Osteoblast (primary cell): ENCODE measurements at regions not wholly inside any gene's neighbourhood (a gene's known extent, or its start where the extent isn't known, plus 50 kb on each side); places are given as distances from the start of the nearest gene placed in this dataset.

Experiments
- DNase-seq: peaks from one replicate; pipeline ENCODE4 v3.0.0; 2011; ENCODE audit warnings: low spot score, mixed read lengths; ENCODE audit not compliant: insufficient read length; ENCODE audit errors: missing footprints
- H2AFZ ChIP-seq: 2 replicates; pipeline ENCODE4 v1.6.0; 2011; ENCODE audit warnings: mild to moderate bottlenecking, low read length
- H3K27ac ChIP-seq: 2 replicates; pipeline ENCODE4 v1.5.1; 2011; ENCODE audit warnings: mild to moderate bottlenecking, low read depth, low read length, moderate library complexity
- H3K27me3 ChIP-seq: 2 replicates; pipeline ENCODE4 v1.6.0; 2012; ENCODE audit warnings: mild to moderate bottlenecking, control low read depth, inconsistent platforms, low read length, moderate library complexity; ENCODE audit not compliant: insufficient read depth
- H3K36me3 ChIP-seq: 2 replicates; pipeline ENCODE4 v1.5.1; 2011; ENCODE audit warnings: mild to moderate bottlenecking, low read length, control low read depth, moderate library complexity; ENCODE audit not compliant: insufficient read depth
- H3K4me1 ChIP-seq: 2 replicates; pipeline ENCODE4 v1.5.1; 2011; ENCODE audit warnings: mild to moderate bottlenecking, low read length, control low read depth, moderate library complexity; ENCODE audit not compliant: insufficient read depth
- H3K4me2 ChIP-seq: 2 replicates; pipeline ENCODE4 v1.6.0; 2011; ENCODE audit warnings: mild to moderate bottlenecking, low read length; ENCODE audit not compliant: insufficient read depth
- H3K4me3 ChIP-seq: fragments of 200-600 bp; sonication (generic); 3 replicates; pipeline ENCODE4 v1.5.1; 2012; ENCODE audit warnings: mild to moderate bottlenecking, low read length, inconsistent platforms; ENCODE audit not compliant: insufficient read depth
- H3K79me2 ChIP-seq: 2 replicates; pipeline ENCODE4 v1.6.0; 2012; ENCODE audit warnings: mild to moderate bottlenecking, low read length, control low read depth, inconsistent platforms; ENCODE audit not compliant: insufficient read depth
- H3K9me3 ChIP-seq: 2 replicates; pipeline ENCODE4 v1.5.1; 2011; ENCODE audit warnings: low read depth, low read length, control low read depth
- H4K20me1 ChIP-seq: 2 replicates; pipeline ENCODE4 v1.6.0; 2012; ENCODE audit warnings: mild to moderate bottlenecking, low read length, control low read depth; ENCODE audit not compliant: insufficient read depth
- TF ChIP-seq, protein P1 (sequence below): IDR thresholded peaks from 2 replicates; pipeline ENCODE4 v1.5.1; 2011; ENCODE audit warnings: mild to moderate bottlenecking, low read depth, low read length, moderate library complexity; ENCODE audit errors: extremely low read depth

DNA sequence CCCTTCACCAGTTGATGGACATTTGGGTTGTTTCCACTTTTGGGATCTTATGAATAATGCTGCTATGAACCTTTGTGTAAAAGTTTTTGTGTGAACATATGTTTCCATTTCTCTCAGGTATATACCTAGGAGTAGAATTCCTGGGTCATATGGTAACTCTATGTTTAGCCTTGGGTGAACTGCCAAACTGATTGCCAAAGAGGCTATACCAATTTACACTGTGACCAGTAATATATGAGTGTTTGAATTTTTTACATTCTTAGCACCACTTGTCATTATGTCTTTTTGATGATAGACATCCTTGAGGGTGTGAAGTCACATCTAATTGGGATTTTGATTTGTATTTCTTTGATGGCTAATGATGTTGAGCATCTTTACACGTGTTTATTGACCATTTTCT is 290.1 kb downstream of the DUSP10 start:
- Histone ChIP-seq H3K4me3 (no peak overlapping the region), H3K27me3 (no peaks in the 10 kb centered on the region), H3K27ac (no peak overlapping the region), H3K4me2 (no peak overlapping the region), H3K9me3 (no peaks in the 10 kb centered on the region), H2AFZ (no peak overlapping the region), H3K36me3 (no peaks in the 10 kb centered on the region), H4K20me1 (no peaks in the 10 kb centered on the region), H3K4me1 (no peaks in the 10 kb centered on the region), H3K79me2 (no peaks in the 10 kb centered on the region)
- DNase-seq, result no peak
- TF ChIP-seq, protein P1, sequence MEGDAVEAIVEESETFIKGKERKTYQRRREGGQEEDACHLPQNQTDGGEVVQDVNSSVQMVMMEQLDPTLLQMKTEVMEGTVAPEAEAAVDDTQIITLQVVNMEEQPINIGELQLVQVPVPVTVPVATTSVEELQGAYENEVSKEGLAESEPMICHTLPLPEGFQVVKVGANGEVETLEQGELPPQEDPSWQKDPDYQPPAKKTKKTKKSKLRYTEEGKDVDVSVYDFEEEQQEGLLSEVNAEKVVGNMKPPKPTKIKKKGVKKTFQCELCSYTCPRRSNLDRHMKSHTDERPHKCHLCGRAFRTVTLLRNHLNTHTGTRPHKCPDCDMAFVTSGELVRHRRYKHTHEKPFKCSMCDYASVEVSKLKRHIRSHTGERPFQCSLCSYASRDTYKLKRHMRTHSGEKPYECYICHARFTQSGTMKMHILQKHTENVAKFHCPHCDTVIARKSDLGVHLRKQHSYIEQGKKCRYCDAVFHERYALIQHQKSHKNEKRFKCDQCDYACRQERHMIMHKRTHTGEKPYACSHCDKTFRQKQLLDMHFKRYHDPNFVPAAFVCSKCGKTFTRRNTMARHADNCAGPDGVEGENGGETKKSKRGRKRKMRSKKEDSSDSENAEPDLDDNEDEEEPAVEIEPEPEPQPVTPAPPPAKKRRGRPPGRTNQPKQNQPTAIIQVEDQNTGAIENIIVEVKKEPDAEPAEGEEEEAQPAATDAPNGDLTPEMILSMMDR, result no peak

DNA sequence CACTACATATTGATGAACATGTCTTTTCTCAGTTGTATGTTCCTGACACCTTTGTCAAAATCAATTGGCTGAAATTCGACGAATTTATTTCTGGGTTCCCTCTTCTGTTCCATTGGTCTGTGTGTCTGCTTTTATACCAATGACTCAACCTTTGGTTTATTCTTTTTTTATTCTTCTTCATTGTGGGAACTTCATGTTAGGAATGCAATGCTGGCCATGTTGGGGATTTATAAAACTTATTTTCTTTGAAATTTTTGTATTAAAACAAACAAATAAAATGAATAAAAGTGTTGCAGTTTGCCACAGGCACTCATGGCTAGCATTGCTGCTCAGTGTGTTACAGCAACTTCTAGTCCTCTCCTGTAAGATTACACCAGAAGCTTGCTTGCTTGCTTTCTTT is 287.8 kb downstream of the DUSP10 start:
- TF ChIP-seq, protein P1, result no peak
- no peak overlapping the region for H2AFZ ChIP-seq
- no peaks in the 10 kb centered on the region for H3K9me3 ChIP-seq
- H3K27me3 ChIP-seq, result no peaks in the 10 kb centered on the region
- no peaks in the 10 kb centered on the region for H4K20me1 ChIP-seq
- peaks cover 9% of the 10 kb centered on the region for H3K4me1 ChIP-seq
- no peak for DNase-seq
- no peak overlapping the region for H3K4me3 ChIP-seq
- H3K27ac ChIP-seq, result no peak overlapping the region
- no peak overlapping the region for H3K4me2 ChIP-seq
- no peaks in the 10 kb centered on the region for H3K36me3 ChIP-seq
- no peaks in the 10 kb centered on the region for H3K79me2 ChIP-seq

DNA sequence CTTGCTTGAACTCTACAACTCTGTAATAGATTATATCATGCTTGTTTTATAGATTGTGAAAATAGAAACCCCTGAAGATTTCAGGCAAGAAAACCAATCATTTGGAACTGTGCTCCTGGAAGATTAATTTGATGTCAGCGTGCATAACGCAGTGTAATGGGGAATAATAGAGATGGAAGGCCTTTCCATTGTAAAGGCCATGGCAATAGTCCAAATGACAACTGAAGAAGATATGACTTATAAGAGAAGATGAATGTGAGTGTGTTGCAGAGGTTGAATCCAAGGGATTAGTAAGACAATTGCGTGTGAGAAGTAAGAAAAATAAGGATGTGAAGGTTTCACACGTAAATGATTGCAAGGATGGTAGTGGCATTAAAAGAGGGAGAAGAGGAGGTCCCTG is 285.0 kb downstream of the DUSP10 start:
- no peaks in the 10 kb centered on the region for H3K27me3 ChIP-seq
- no peak overlapping the region for H2AFZ ChIP-seq
- no peak overlapping the region for H3K4me3 ChIP-seq
- H3K27ac ChIP-seq, result no peak overlapping the region
- no peaks in the 10 kb centered on the region for H3K79me2 ChIP-seq
- no peaks in the 10 kb centered on the region for H3K36me3 ChIP-seq
- TF ChIP-seq, protein P1, result no peak
- DNase-seq, result no peak
- no peaks in the 10 kb centered on the region for H4K20me1 ChIP-seq
- H3K4me2 ChIP-seq, result no peak overlapping the region
- H3K4me1 ChIP-seq, result peaks cover 9% of the 10 kb centered on the region
- no peaks in the 10 kb centered on the region for H3K9me3 ChIP-seq

DNA sequence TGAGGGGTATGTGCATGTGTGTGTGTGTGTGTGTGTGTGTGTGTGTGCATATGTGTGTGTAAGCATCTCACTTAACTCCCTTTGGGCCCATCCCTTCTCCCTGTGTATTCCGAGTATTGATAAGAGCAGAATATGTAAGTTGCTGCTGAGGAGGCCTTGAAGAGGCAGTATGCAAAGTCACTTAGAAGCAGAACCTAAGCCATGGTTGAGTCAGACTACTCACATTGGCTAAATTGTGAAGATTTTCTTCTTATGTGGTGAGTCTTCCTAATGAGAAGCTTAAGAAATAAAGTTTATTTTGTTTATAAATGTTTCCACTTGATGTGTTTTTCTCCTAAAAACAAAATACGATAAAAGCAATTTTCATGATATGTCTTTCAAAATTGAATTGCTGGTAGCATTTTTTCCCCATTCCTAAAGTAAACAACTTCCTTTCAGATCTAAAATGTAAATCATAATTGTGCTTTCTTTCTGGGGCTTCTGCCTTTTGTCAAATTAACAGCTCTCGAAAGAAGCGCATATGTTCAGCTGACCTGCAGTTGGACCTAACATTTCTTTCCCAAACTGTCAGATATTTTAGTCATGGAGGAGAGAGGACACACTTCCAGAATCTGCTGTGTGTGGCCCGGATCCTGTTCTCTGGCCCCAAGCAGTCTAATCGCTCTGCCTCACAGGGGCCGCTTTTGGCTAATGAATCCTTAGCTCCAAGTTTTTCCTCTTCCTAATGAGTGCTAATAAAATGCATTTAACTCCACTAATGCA is 284.0 kb downstream of the DUSP10 start:
- TF ChIP-seq, protein P1, result no peak
- DNase-seq, result no peak
- Histone ChIP-seq H4K20me1 (no peaks in the 10 kb centered on the region), H3K36me3 (no peaks in the 10 kb centered on the region), H3K4me2 (peak overlapping the region; percentile 4), H3K27me3 (no peaks in the 10 kb centered on the region), H3K27ac (peak overlapping the region; percentile 58), H3K4me1 (peaks cover 14% of the 10 kb centered on the region), H3K9me3 (no peaks in the 10 kb centered on the region), H3K4me3 (no peak overlapping the region), H2AFZ (peak overlapping the region; percentile 12), H3K79me2 (no peaks in the 10 kb centered on the region)
